Pons (tissue), 1 donor: ENCODE measurements at regions not wholly inside any gene's neighbourhood (a gene's known extent, or its start where the extent isn't known, plus 50 kb on each side); places are given as distances from the start of the nearest gene placed in this dataset.

ENCODE experiments used
- DNase-seq: peaks from one replicate; pipeline ENCODE4 v3.0.0-alpha.2; 2016; ENCODE audit warnings: low spot score

DNA sequence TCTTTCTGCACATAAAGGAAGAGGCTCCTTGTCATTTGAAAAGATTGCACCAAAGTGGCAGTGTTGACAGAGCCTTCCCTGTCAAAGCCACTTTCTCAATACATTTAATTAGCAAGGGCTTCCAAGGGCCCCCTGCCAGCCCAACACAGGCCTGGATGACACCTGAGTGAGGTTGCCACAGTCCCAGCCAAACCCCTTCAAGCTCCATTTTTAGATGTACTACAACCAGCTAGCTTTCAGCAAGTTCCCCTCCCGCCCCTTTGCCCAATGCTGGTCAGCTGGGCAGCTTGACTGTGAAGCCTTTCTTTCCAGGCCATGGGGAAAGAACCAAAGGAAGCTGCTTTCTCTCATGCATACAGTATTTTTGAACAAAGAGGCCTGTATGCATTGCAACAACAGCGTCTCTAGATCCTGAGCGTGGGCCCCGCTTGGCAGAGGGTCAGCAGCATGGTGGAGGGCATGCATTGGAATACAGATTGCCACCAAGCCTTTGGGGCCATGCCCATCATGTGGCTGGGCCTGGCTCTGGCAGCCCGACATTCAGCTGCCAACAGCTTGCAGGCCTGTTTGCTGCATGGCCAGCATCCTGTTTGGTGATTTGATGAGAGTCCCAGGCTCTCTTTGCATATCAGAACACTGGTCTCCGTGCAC lies 261.1 kb upstream of the GATB start:
- DNase-seq: peak; percentile 99

DNA sequence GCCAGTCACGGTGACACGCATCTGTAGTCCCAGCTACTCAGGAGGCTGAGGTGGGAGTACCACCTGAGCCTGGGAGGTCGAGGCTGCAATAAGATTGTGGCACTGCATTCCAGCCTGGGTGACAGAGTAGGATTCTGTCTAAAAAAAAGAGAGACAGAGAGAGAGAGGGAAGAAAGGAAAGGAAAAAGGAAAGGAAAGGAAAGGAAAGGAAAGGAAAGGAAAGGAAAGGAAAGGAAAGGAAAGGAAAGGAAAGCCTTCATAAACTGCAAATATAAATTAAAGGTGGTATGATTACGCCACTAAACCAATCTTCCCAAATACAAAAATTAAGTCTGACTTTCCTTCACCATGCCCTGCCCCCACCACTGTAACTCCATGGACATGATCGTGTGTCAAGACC lies 259.3 kb upstream of the GATB start:
- no peak for DNase-seq

DNA sequence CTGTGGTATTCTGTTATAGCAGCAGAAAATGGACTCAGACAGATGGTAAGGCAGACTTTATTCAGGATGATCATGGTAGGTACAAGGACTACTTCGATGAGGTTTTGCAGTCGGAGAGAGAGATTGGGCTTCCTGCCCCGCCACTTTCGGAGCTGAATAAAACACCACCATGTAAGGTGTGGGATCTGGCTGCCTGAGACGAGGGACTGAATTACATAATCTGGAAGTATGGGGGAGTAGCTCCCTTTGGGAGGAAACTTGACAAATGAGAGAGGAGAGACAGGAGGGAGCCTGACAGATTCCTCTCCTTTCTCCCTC lies 255.5 kb upstream of the GATB start:
- no peak for DNase-seq

DNA sequence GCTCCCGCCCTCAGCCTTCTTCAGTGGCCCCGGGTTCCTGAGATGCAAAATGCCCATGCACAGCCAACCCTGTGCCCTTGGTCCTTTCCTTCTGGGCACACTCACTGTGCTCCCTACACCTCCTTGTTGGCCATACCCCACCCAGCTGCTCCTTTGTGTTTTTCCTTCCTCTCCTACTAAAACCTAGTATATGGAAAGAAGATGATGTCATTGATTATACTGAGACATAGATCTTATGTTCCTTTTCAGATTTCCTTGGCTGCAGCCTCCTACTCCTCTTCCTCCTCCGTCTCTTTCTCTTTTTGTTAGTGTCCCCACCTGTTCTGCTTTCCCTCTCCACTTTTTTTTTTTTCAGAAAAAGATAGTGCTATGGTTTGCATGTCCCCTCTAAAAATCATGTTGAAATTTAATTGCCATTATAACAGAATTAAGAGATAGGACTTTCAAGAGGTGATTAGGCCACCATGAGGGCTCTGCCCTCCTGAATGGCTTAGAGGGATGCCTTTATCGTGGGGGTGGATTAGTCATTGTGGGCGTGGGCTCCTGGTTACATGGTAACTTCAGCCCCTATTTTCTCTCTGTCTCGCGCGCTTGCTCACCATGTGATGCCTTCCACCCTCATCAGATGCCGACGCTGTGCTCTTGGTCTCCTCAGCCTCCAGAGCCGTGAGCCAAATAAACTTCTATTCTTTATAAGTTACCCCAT lies 254.9 kb upstream of the GATB start:
- no peak for DNase-seq

DNA sequence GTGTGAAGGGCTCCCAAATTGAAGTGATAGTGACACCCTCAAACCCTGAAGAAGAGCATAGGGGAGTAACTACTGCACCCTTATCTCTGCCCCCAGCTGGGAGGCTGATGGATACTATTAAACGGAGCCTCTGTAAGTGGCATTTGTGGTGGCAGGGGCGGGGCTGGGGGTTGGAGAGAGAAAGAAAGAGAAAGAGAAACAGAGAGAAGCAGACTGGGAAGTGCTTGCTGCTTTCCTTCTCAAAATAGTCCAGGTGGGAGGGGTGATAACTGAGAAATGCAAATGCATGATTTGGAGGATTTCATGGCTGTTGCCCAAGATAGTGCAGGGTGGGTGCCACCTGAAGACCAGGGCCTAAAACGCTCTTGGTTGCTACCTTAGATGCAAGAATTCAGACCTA lies 253.5 kb upstream of the GATB start:
- no peak for DNase-seq

DNA sequence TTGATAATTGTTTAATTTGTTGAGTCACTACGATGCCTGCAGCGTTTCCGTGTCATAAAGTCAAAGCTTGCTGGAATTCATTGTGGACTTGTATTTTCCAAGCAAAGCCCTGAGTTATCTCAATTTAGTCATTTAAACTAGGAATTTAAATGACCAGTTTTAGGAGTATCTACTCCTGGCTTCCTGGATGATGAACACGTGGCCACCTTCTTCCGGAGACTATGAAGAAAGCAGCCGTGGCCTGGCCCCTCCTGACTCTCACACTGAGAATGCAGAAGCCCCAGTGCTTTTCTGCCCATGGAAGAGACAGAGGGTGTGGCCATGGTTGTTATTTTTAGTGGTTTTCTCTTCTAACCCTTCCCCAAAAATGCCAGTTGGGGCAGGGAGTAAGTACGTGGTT lies 250.7 kb upstream of the GATB start:
- no peak for DNase-seq

DNA sequence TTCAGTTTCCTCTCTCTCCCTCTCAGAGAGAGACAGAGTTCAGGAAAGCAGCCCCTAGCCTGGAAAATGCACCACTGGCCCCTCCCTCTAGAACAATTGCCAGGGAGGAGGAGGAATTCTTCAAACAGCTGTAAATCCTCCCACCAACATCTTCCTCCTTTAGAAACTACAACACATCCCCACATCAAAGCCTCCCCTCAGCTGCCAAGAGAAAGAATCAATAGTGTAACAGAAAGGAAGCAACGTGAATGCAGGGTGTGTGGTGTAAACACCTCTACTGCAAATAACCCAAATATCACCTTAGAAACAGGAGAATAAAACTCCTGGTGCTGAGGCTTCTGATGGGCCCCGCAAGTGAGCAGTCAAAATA lies 249.9 kb upstream of the GATB start:
- DNase-seq: no peak

DNA sequence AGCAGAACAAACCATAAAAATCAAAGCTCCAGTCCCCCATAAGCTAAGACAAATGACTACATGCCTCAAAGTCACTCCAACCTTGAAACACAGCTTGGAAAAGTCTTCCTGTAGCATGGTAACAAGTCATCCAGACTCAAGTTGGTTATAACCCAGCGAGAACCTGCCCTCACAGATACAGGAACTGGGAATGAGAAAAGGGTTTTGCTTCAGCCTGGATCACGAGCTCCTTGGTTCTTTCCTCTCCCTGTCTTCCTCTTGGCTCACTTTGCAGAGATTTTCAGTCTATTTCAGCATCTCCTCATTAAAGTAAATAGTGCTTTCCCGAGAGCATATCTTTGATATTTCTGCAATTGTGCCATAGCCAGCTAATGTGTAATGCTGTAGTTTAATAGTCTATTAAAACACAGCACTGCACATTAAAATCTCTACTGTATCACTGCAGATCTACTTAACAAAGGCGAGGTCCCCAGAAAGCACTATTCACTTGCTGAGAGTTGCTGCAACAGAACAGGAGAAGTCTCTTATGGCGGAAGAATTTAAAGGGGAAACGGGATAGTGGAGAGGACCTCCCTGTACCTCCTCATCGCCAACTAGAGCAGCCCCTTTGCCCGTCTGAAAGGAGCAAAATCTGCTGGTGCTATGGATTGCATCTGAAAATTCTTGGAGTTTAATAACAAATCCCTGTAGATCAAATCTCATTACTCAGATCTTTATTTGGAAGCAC lies 249.3 kb upstream of the GATB start:
- DNase-seq: no peak

DNA sequence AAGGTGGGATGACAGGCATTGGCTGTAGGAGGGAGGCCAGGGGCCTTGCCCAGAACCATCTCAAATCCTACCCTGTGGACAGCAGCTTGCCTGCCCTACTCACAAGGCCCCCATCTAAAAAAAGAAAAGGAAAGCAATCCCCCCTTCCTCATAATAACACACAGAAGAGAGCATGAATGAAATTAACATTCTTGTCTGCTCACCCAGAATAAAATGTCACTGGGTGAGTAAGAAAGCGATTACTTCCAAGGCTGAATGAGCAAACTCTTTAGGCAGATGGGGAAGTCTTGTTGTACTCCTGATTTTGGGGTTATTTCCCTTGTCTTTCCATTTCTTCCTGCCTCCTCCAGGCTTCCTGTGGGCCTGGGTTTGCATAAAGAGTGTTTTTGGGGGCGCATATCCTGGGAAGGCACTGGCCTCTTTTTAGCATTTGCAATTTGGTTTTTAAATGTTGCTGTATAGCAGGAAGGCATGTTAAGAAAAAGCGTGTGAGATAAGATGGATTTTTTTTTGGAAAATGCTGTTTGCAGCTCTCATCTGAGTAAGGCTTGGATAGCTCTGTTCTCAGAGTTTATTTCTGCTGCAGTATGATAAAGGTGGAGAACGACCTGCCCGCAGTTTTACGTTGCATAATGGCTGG lies 248.3 kb upstream of the GATB start:
- DNase-seq: no peak

DNA sequence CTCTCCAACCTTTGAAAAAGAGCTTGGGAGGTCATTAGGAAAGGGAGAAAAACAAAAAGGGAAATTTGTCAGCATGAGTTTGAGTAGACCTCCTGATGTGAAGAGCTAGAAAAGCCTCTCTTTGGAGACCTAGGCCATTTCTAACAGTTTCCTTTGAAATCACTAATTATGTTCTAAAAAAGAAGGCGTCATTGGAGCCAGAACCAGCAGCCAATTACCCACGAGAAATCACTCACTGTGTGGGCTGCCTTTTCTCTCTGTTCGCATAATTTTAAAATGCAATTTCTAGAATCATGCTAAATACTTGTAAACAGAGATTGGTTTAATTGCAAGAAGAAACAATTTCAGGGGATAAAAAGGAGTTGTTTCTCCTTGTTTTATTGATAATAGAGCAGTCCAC lies 246.3 kb upstream of the GATB start:
- DNase-seq: no peak

DNA sequence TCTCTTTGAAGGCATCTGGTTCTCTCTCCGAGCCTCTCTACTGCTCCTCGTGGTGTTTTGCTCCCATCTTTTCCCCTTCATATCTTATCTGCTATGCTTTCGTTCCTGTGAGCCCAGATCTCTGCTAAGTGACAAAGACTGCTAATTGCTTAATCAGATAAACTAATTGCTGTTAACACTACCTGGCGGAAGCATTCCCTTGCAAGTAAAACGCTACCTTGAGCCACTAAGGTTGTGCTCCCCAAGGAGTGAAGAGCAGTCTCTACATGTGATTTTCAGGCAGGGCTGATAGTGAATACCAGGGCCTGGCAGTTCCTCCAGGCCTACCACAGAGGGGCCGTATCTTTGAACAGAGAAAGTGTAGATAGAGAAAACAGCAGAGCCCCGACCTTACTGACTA lies 244.0 kb upstream of the GATB start:
- DNase-seq: no peak

DNA sequence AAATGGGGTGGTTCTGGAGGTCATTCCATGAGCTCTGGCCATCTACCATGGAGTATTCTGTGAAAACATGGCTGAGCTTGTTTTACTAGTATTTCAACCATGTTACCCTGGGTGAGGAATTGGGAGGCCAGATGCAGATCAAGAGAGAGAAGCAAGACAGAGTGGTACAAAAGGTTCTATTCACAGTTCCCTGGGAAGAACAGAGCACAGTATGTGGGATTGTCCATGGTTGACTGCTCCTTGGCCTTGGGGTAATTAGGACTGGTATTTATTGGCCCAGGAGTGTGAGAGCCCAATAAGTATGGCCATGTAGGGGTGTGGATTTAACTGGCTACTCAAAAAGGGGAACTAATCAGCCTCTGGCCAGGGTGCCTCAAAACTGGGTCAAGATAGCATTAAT lies 239.7 kb upstream of the GATB start:
- no peak for DNase-seq

DNA sequence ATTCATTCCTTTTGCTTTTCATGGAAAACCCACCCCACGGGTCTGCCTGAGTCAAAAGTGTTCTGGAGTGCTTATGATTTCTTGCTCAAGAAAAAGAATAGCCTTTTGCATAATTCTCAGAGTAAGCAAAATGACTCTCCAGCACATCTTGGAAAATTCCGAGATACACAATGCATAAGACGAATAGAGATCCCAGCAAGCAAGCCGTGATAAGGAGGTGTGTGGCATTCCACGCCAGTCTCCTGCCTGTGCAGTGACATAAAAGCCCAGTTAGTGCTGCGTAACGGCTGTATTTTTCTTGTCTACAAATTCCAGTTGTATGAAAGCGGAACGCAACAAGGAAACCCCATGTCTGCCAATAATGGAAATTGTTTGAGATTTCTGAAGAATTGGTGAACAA lies 237.9 kb upstream of the GATB start:
- DNase-seq: no peak

DNA sequence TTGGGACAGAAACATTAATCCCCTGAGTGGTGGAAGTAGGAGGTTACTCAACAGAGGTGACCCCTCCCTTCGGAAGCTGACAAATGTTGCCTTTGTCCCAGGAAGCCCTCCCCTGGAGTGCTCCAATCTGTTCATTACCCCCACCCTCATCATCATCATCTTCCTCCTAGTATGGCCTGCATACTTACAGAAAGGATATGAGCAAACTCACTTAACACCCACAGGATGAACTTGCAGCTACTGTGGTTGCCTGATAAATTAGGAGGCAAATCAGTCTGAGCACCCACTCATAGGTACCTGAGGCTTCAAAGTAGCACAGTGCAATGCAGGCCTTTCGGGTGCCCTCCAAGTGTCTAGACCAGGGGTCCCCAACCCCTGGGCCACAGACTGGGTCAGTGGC lies 236.7 kb upstream of the GATB start:
- no peak for DNase-seq

DNA sequence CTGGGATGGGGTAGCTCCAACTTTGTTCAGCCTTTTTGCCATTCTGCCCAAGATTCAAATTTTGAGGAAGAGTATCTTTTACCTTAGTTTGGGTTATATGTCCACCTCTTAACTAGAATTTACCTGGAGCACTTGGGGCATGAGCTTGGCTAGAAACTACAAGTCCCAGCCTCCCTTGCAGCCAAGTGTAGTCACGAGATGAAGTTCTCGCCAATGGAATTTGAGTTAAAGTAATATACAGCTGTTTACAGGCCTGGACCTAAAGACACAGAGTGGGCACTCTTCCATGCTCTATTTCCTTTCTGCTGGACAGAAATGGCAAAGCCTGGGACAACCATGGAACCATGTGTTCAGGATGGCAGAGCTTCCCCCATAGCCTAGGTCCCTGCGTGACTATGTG lies 233.6 kb upstream of the GATB start:
- DNase-seq: no peak

DNA sequence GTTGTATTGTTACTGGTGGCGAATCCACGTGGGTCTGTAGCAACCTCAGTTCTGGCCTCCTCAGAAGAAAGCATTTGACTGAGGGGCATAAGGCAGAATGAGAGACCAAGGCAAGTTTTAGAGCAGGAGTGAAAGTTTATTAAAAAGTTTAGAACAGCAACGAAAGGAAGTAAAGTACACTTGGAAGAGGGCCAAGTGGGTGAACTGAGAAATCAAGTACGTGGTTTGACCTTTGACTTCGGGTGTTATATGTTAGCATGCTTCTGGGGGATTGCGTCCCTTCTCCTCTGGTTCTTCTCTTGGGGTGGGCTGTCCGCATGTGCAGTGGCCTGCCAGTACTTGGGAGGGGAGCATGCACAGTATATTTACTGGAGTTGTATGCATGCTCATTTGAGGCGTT lies 232.7 kb upstream of the GATB start:
- DNase-seq: no peak

DNA sequence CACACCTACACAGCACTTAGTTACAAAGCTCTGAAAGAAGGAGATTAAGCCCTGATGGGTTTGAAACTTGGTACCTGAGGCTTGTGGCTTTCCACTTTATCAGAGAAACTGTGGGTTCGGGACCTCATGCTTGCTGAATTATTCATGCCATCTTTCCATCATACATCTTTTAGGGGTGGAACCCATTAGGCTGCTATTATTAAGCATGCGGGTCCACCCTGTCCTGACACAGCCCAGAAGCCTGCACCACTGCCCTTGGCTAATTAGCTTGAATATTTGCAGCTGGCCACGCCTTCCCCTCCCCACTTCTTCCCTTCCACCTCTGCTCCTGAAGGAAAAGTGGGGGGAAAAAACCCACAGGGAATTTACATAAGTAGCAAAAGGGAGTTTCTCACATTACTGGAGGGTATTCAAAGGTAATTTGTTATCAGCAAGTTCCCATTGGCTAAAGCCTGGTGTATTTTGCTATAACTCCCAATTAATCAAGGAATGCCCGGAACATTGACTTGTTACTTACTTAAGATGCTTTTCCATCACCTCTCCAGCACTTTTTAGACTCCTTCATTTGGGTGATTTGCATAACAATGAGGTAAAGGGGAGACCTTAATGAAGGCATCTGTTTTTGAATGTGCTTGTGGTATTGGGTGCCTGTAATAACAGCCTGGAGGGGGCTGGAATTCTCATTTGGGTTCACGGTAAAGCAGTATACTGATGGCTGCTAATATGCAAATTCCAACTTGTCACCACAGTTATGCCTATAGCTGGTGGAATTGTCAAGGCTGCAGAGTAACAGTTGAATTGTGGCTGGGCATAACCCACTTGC lies 231.7 kb upstream of the GATB start:
- no peak for DNase-seq

DNA sequence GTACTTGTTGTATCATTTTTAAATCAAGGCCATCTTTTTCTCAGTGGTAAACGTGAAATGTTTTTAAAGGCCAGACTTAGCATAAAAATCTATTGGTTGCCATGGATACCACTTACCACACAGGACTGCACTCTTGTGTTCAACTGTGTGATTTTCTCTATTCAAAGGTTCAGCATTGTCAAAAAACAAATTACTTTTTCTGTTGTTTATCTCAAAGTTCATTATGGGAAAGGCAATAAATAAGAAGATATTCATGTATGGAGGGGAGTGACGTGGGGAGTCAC lies 231.0 kb upstream of the GATB start:
- no peak for DNase-seq

DNA sequence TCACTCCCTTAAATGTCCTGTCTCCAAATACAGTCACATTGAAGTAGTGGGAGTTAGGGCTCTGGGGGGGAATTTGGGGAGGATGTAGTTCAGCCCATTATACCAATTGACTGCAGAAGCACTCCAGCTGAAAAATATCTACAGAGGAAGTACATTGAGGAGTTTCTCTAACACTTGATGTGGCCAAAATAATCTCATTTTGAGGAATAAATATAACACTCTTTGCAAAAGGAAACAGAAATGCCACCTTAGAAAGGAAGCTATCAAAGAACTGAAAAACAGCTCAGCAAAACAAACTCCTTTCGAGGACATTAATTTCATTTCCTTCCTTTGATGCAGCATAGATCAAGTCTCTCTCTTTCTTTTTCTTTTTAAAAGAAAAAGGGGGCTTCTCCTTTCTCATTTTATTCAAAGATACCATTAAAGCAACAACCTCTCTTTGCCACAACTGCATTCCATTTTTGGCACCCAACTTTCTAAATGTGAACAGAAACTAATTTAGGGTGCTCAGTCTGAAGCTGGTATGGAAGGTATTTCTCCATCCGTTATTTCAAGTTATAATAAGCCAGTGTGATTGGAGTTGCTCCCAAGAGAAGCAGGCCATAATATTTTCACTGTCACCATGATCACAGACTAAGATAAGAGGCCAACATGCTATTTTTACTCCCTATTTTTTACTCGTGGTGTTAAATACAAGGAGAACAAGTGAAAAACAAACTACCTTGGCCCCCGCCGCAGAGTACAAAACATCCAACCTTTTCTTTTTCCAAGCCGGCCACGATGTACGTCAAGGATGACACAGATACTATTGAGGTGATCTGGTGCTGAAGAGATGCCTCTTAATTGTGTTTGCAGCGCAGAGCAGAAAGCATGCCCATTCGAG lies 230.4 kb upstream of the GATB start:
- no peak for DNase-seq

DNA sequence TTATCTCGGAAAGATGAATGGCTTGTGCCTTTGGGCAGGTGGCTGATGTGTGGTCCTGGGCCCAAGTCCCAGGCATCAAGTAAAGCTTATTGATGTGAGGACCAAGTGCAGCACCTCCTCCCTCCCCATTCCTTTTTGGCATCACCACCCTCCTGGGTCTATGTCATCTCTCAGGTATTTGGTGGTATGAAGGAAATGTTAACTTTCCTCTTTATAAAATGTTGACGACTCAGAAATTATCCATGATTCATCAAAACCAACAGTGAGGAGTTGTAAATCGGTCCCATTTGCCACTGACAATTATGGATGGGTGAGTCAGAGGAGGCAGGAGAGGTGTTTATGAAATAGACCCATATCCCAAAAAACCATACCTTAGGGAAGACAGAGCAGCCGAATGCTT lies 229.4 kb upstream of the GATB start:
- DNase-seq: no peak

DNA sequence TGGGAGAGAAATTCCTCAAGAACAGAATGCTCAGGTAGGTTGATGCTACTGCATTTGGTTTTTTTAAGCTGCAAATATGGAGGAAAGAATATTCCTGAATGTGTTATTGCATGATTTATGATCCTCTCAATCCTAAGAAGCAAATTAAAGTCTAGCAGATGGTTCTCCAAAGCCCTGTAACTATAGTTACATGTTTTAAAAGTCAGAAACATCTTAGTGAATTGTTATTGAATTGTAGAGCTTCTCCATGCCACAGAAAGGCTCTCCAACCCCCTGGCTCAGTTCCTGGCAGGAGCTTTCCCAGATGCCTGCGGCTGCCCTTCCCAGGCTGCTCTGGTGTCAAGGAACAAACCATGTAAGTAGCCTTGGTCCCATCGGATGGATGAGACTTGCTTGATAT lies 227.8 kb upstream of the GATB start:
- DNase-seq: no peak

DNA sequence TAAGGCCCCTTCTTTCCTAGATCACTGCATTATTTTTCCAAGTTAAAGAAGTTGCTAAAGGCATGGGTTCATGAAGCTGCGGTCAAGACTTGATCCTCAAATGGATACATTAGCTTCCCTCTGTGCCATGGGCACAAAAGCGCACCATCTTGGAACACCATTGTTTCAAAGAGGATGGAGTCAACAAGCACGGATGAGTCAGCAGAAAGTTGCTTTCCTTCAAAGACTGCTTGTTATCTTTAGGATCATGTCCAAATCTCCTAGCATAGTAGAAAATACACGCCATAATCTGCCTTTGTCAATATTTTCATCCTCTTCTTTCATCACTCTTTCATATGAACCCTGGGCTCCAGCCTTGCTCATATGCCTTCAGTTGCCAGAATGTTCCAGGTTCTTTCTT lies 226.8 kb upstream of the GATB start:
- DNase-seq: no peak
